H9 (cell line): ENCODE measurements at regions not wholly inside any gene's neighbourhood (a gene's known extent, or its start where the extent isn't known, plus 50 kb on each side); places are given as distances from the start of the nearest gene placed in this dataset.

Experiments used
- DNase-seq: peaks from one replicate; pipeline ENCODE4 v3.0.0-alpha.2; 2017
- H2AFZ ChIP-seq: one replicate; pipeline ENCODE4 v1.6.1; 2013; ENCODE audit warnings: mild to moderate bottlenecking, low read length, control low read depth, moderate library complexity
- H2AK5ac ChIP-seq: 2 replicates; pipeline ENCODE4 v1.6.1; 2013; ENCODE audit warnings: low read length, control low read depth, mixed read lengths; ENCODE audit not compliant: insufficient read length
- H2BK120ac ChIP-seq: one replicate; pipeline ENCODE4 v1.6.1; 2013; ENCODE audit warnings: low read depth, mild to moderate bottlenecking, low read length, control low read depth, inconsistent platforms; ENCODE audit not compliant: poor library complexity, severe bottlenecking
- H2BK12ac ChIP-seq: 2 replicates; pipeline ENCODE4 v1.6.1; 2013; ENCODE audit warnings: low read length, control low read depth, mixed read lengths, low read depth; ENCODE audit not compliant: insufficient read length
- H2BK15ac ChIP-seq: 2 replicates; pipeline ENCODE4 v1.6.1; 2013; ENCODE audit warnings: low read depth, low read length, control low read depth
- H2BK20ac ChIP-seq: one replicate; pipeline ENCODE4 v1.6.1; 2013; ENCODE audit warnings: low read depth, mild to moderate bottlenecking, low read length, control low read depth, inconsistent platforms; ENCODE audit not compliant: poor library complexity, severe bottlenecking
- H2BK5ac ChIP-seq: 2 replicates; pipeline ENCODE4 v1.6.1; 2013; ENCODE audit warnings: low read length, control low read depth, mixed read lengths; ENCODE audit not compliant: insufficient read length
- H3K14ac ChIP-seq: 2 replicates; pipeline ENCODE4 v1.6.1; 2013; ENCODE audit warnings: low read length, control low read depth; ENCODE audit not compliant: insufficient read depth
- H3K18ac ChIP-seq: 2 replicates; pipeline ENCODE4 v1.6.1; 2013; ENCODE audit warnings: low read depth, mild to moderate bottlenecking, mixed read lengths, low read length, control low read depth; ENCODE audit not compliant: insufficient read length
- H3K23ac ChIP-seq: 2 replicates; pipeline ENCODE4 v1.6.1; 2013; ENCODE audit warnings: low read length, control low read depth, mixed read lengths, low read depth; ENCODE audit not compliant: insufficient read length
- H3K23me2 ChIP-seq: 2 replicates; pipeline ENCODE4 v1.6.1; 2013; ENCODE audit warnings: low read depth, mild to moderate bottlenecking, mixed read lengths, low read length, control low read depth; ENCODE audit not compliant: insufficient read length, poor library complexity, severe bottlenecking
- H3K27ac ChIP-seq: 2 replicates; pipeline ENCODE4 v1.5.1; 2013; ENCODE audit warnings: low read length, control low read depth, mixed read lengths, low read depth; ENCODE audit not compliant: insufficient read length
- H3K27me3 ChIP-seq: 2 replicates; pipeline ENCODE4 v1.6.1; 2013; ENCODE audit warnings: low read length, control low read depth, inconsistent platforms; ENCODE audit not compliant: insufficient read depth
- H3K4ac ChIP-seq: 2 replicates; pipeline ENCODE4 v1.6.1; 2013; ENCODE audit warnings: low read depth, mild to moderate bottlenecking, control low read depth, inconsistent platforms, low read length, moderate library complexity
- H3K4me1 ChIP-seq: 2 replicates; pipeline ENCODE4 v1.6.1; 2013; ENCODE audit warnings: low read length, control low read depth, inconsistent platforms; ENCODE audit not compliant: insufficient read depth
- H3K4me2 ChIP-seq: 2 replicates; pipeline ENCODE4 v1.6.1; 2013; ENCODE audit warnings: low read length, control low read depth, mixed read lengths; ENCODE audit not compliant: insufficient read length, insufficient read depth
- H3K56ac ChIP-seq: 2 replicates; pipeline ENCODE4 v1.6.1; 2013; ENCODE audit warnings: low read depth, mild to moderate bottlenecking, mixed read lengths, low read length, control low read depth; ENCODE audit not compliant: insufficient read length
- H3K79me1 ChIP-seq: 2 replicates; pipeline ENCODE4 v1.6.1; 2013; ENCODE audit warnings: low read depth, mild to moderate bottlenecking, moderate library complexity, low read length, control low read depth, inconsistent platforms; ENCODE audit not compliant: insufficient read depth, poor library complexity, severe bottlenecking
- H3K79me2 ChIP-seq: 2 replicates; pipeline ENCODE4 v1.6.1; 2013; ENCODE audit warnings: low read length, control low read depth, inconsistent platforms; ENCODE audit not compliant: insufficient read depth
- H3K9ac ChIP-seq: 2 replicates; pipeline ENCODE4 v1.6.1; 2013; ENCODE audit warnings: low read length, control low read depth, mixed read lengths; ENCODE audit not compliant: insufficient read length; ENCODE audit errors: extremely low read depth
- H3K9me3 ChIP-seq: one replicate; pipeline ENCODE4 v1.6.1; 2013; ENCODE audit warnings: low read depth, low read length, inconsistent platforms; ENCODE audit not compliant: control insufficient read depth
- H3T11ph ChIP-seq: one replicate; pipeline ENCODE4 v1.6.1; 2013; ENCODE audit warnings: mild to moderate bottlenecking, low read length, control low read depth, inconsistent platforms
- H4K20me1 ChIP-seq: one replicate; pipeline ENCODE4 v1.6.1; 2013; ENCODE audit not compliant: control insufficient read depth, insufficient read length, insufficient read depth
- H4K5ac ChIP-seq: 2 replicates; pipeline ENCODE4 v1.6.1; 2013; ENCODE audit warnings: low read depth, mild to moderate bottlenecking, mixed read lengths, low read length, control low read depth; ENCODE audit not compliant: insufficient read length
- H4K8ac ChIP-seq: replicated peaks from 2 replicates; pipeline ENCODE4 v1.6.1; 2013; ENCODE audit warnings: low read length, control low read depth, mixed read lengths, low read depth; ENCODE audit not compliant: insufficient read length
- H4K91ac ChIP-seq: 2 replicates; pipeline ENCODE4 v1.6.1; 2013; ENCODE audit warnings: low read depth, mild to moderate bottlenecking, moderate library complexity, mixed read lengths, low read length, control low read depth; ENCODE audit not compliant: insufficient read length
- H3K27ac Mint-ChIP-seq, 3 experiments: 2 replicates in 2 of 3; 3 replicates in 1 of 3; pipeline ENCODE4 v1.8.0; 2020 to 2021; ENCODE audit warnings: mixed read lengths in 3 of 3, mild to moderate bottlenecking in 1 of 3, moderate library complexity in 1 of 3
- H3K27me3 Mint-ChIP-seq: 2 replicates; pipeline ENCODE4 v1.8.0; 2021; ENCODE audit warnings: low read depth, mild to moderate bottlenecking, moderate library complexity, mixed read lengths
- H3K36me3 Mint-ChIP-seq, 3 experiments: 2 replicates in 2 of 3; 3 replicates in 1 of 3; pipeline ENCODE4 v1.8.0; 2020 to 2021; ENCODE audit warnings: low read depth in 3 of 3, mixed read lengths in 3 of 3; ENCODE audit not compliant: insufficient read depth in 1 of 3
- H3K4me1 Mint-ChIP-seq, 2 experiments: 2 replicates each; pipeline ENCODE4 v1.8.0; 2020; ENCODE audit warnings: mixed read lengths in 2 of 2
- H3K4me3 Mint-ChIP-seq, 2 experiments: 2 replicates in 1 of 2; 3 replicates in 1 of 2; pipeline ENCODE4 v1.8.0; 2020 to 2021; ENCODE audit warnings: mild to moderate bottlenecking in 2 of 2, mixed read lengths in 2 of 2, moderate library complexity in 1 of 2
- H3K9me3 Mint-ChIP-seq, 2 experiments: 2 replicates in 1 of 2; 3 replicates in 1 of 2; pipeline ENCODE4 v1.8.0; 2020; ENCODE audit warnings: mild to moderate bottlenecking in 2 of 2, mixed read lengths in 2 of 2, moderate library complexity in 1 of 2
- CTCF ChIP-seq: fragments of 200-600 bp; sonication (generic); conservative IDR thresholded peaks from 3 replicates; pipeline ENCODE4 v1.8.0; 2021; ENCODE audit warnings: antibody characterized with exemption, mild to moderate bottlenecking
- WGBS: extraction: QIAGEN DNeasy Blood & Tissue Kit; methylation state at CpG from one replicate; pipeline ENCODE4 v1.1.7; 2013; ENCODE audit warnings: missing lambda C conversion rate, low lambda C conversion rate, mixed read lengths; ENCODE audit not compliant: insufficient read length; ENCODE audit errors: extremely low coverage; 5-methylcytosine and 5-hydroxymethylcytosine counted together

- Histone ChIP-seq H2BK120ac (no peak overlapping the region), H2AFZ (no peak overlapping the region), H3K27ac (no peak overlapping the region), H3K4ac (no peak overlapping the region), H3K4me2 (no peak overlapping the region), H3K4me1 (0 out of 2 replicates have a peak, but pooled peaks cover under 1% of the 10 kb centered on the region), H4K91ac (no peak overlapping the region), H3K23ac (no peak overlapping the region), H4K8ac (no peak overlapping the region), H2BK5ac (no peak overlapping the region), H4K5ac (no peak overlapping the region), H2AK5ac (no peak overlapping the region), H3K27me3 (no peaks in the 10 kb centered on the region), H3K18ac (no peak overlapping the region), H3K23me2 (no peaks in the 10 kb centered on the region), H3K14ac (no peak overlapping the region), H3K56ac (no peak overlapping the region), H2BK12ac (no peak overlapping the region), H4K20me1 (no peaks in the 10 kb centered on the region), H2BK20ac (no peak overlapping the region), H3K9me3 (no peaks in the 10 kb centered on the region), H3T11ph (no peak overlapping the region), H3K9ac (no peak overlapping the region), H2BK15ac (no peak overlapping the region), H3K79me1 (no peaks in the 10 kb centered on the region), H3K79me2 (no peaks in the 10 kb centered on the region)
- Mint-ChIP-seq H3K4me3 (no peak overlapping the region), H3K27ac (0 out of 7 replicates have a peak overlapping the region, but pooled peaks of 1 of the 3 experiments have one; percentile 42), H3K36me3 (no peaks in the 10 kb centered on the region), H3K27me3 (peaks cover 18% of the 10 kb centered on the region), H3K4me1 (peaks cover 13 to 19% of the 10 kb centered on the region in 2 experiments), H3K9me3 (no peaks in the 10 kb centered on the region)
- no peak for DNase-seq
- WGBS, result no CpG with 5 or more reads among the region's 9 CpGs
- TF ChIP-seq CTCF, result no peak
Measured at GRCh38 chr19:30240904-30241695, 131.1 kb upstream of the ZNF536 start.
